Natural killer cell (primary cell): ENCODE measurements at regions not wholly inside any gene's neighbourhood (a gene's known extent, or its start where the extent isn't known, plus 50 kb on each side); places are given as distances from the start of the nearest gene placed in this dataset.
A peak's percentile ranks its signal among the peaks of the same experiment; 100 is the strongest.

Source experiments
- ATAC-seq, 3 donors: fragments of 150-1000 bp in 2 of 3; fragments of 200-7000 bp in 1 of 3; cut with Tn5 transposase; 1 replicate in 1 of 3; 2 replicates in 2 of 3; pipeline ENCODE4 v1.10.0; 2021; ENCODE audit warnings: mild to moderate bottlenecking in 2 of 3, moderate library complexity in 2 of 3
- DNase-seq, 2 donors: peaks; one replicate each; pipeline versions ENCODE4 v3.0.0 to v3.0.0-alpha.2; 2013 to 2021; ENCODE audit warnings: mixed read lengths in 1 of 2
- H3K27ac ChIP-seq: one replicate; pipeline ENCODE4 v1.5.1; 2013; ENCODE audit warnings: mild to moderate bottlenecking, low read length
- H3K27me3 ChIP-seq: one replicate; pipeline ENCODE4 v1.6.1; 2013; ENCODE audit warnings: low read length; ENCODE audit not compliant: control insufficient read depth, insufficient read depth
- H3K36me3 ChIP-seq: one replicate; pipeline ENCODE4 v1.6.1; 2013; ENCODE audit warnings: low read length; ENCODE audit not compliant: control insufficient read depth, insufficient read depth
- H3K4me1 ChIP-seq: one replicate; pipeline ENCODE4 v1.6.1; 2013; ENCODE audit warnings: low read length; ENCODE audit not compliant: control insufficient read depth, insufficient read depth
- H3K4me3 ChIP-seq: one replicate; pipeline ENCODE4 v1.5.1; 2013; ENCODE audit warnings: low read length
- H3K9me3 ChIP-seq: one replicate; pipeline ENCODE4 v1.6.1; 2013; ENCODE audit warnings: low read length; ENCODE audit not compliant: control insufficient read depth, insufficient read depth
- H3K27ac Mint-ChIP-seq, 2 donors: one replicate each; pipeline ENCODE4 v1.8.0; 2022; ENCODE audit warnings: mild to moderate bottlenecking in 2 of 2, mixed read lengths in 2 of 2, moderate library complexity in 1 of 2
- H3K27me3 Mint-ChIP-seq, 2 donors: one replicate each; pipeline ENCODE4 v1.8.0; 2022; ENCODE audit warnings: low read depth in 2 of 2, mixed read lengths in 2 of 2
- H3K36me3 Mint-ChIP-seq: one replicate; pipeline ENCODE4 v1.8.0; 2022; ENCODE audit warnings: mixed read lengths
- H3K4me1 Mint-ChIP-seq, 2 donors: one replicate each; pipeline ENCODE4 v1.8.0; 2022; ENCODE audit warnings: mixed read lengths in 2 of 2
- H3K4me3 Mint-ChIP-seq: one replicate; pipeline ENCODE4 v1.8.0; 2022; ENCODE audit warnings: mild to moderate bottlenecking, moderate library complexity, mixed read lengths
- H3K9me3 Mint-ChIP-seq, 2 donors: one replicate each; pipeline ENCODE4 v1.8.0; 2022; ENCODE audit warnings: mixed read lengths in 2 of 2
- CTCF ChIP-seq: fragments of 200-600 bp; IDR thresholded peaks from one replicate; pipeline ENCODE4 v1.8.0; 2022; ENCODE audit warnings: antibody characterized with exemption
- WGBS: methylation state at CpG from one replicate; pipeline ENCODE4 v1.1.7; 2013; ENCODE audit warnings: missing lambda C conversion rate; ENCODE audit not compliant: insufficient coverage; 5-methylcytosine and 5-hydroxymethylcytosine counted together
- intact Hi-C: fragments of 100-400 bp; cut with micrococcal nuclease; formaldehyde crosslinking; loops from one replicate; pipeline ENCODE4 v1.14.2; 2022

GRCh38 chr14:34027130-34027989 is 76.5 kb upstream of the EGLN3 start:
- no peaks in the 10 kb centered on the region for H3K36me3 Mint-ChIP-seq
- peaks cover 0 to 5% of the 10 kb centered on the region in 2 donors for H3K4me1 Mint-ChIP-seq
- no peak overlapping the region for H3K4me3 Mint-ChIP-seq
- no peaks in the 10 kb centered on the region for H3K9me3 ChIP-seq
- H3K4me3 ChIP-seq: no peak overlapping the region
- peak overlapping the region in 1 of 2 donors; percentile 19 for H3K27ac Mint-ChIP-seq
- TF ChIP-seq CTCF: no peak
- ATAC-seq: no peak
- H3K4me1 ChIP-seq: no peaks in the 10 kb centered on the region
- no peaks in the 10 kb centered on the region for H3K36me3 ChIP-seq
- no peaks in the 10 kb centered on the region for H3K27me3 ChIP-seq
- WGBS: 87% methylated on average over 2 of the region's 3 CpGs
- H3K27ac ChIP-seq: no peak overlapping the region
- no peak for DNase-seq
- peaks cover 0 to 5% of the 10 kb centered on the region in 2 donors for H3K27me3 Mint-ChIP-seq
- H3K9me3 Mint-ChIP-seq: peaks cover 0 to 2% of the 10 kb centered on the region in 2 donors
- intact Hi-C loops: no loop called here

- no peak overlapping the region for H3K27ac Mint-ChIP-seq
- DNase-seq (no peak), ATAC-seq (no peak)
- no peaks in the 10 kb centered on the region for H3K27me3 Mint-ChIP-seq
- Histone ChIP-seq H3K27ac (no peak overlapping the region), H3K9me3 (no peaks in the 10 kb centered on the region), H3K36me3 (no peaks in the 10 kb centered on the region), H3K27me3 (no peaks in the 10 kb centered on the region), H3K4me1 (no peaks in the 10 kb centered on the region), H3K4me3 (no peak overlapping the region)
- H3K36me3 Mint-ChIP-seq: no peaks in the 10 kb centered on the region
- 89% methylated on average over 4 of the region's 4 CpGs for WGBS
- intact Hi-C loops: no loop called here
- no peak overlapping the region for H3K4me3 Mint-ChIP-seq
- H3K4me1 Mint-ChIP-seq: peaks cover 0 to 5% of the 10 kb centered on the region in 2 donors
- no peak for TF ChIP-seq CTCF
- H3K9me3 Mint-ChIP-seq: no peaks in the 10 kb centered on the region
Measured at GRCh38 chr14:34025325-34026017, 74.6 kb upstream of the EGLN3 start.

- H3K36me3 ChIP-seq: no peaks in the 10 kb centered on the region
- Mint-ChIP-seq H3K4me3 (no peak overlapping the region), H3K4me1 (peaks cover 0 to 5% of the 10 kb centered on the region in 2 donors), H3K36me3 (no peaks in the 10 kb centered on the region), H3K27ac (no peak overlapping the region), H3K9me3 (no peaks in the 10 kb centered on the region), H3K27me3 (no peaks in the 10 kb centered on the region)
- H3K27ac ChIP-seq: no peak overlapping the region
- no peaks in the 10 kb centered on the region for H3K9me3 ChIP-seq
- no peak overlapping the region for H3K4me3 ChIP-seq
- WGBS: no CpG with 5 or more reads among the region's 2 CpGs
- DNase-seq: no peak
- TF ChIP-seq CTCF: no peak
- no peaks in the 10 kb centered on the region for H3K27me3 ChIP-seq
- intact Hi-C loops: no loop called here
- no peaks in the 10 kb centered on the region for H3K4me1 ChIP-seq
- no peak for ATAC-seq
Measured at GRCh38 chr14:34024768-34025144, 73.9 kb upstream of the EGLN3 start.
